HS-27A (cell line): ENCODE measurements at regions not wholly inside any gene's neighbourhood (a gene's known extent, or its start where the extent isn't known, plus 50 kb on each side); places are given as distances from the start of the nearest gene placed in this dataset.
"Not testable (repeated sequence)": the region's sequence is repeated elsewhere in the genome, so short reads cannot be mapped to it uniquely, and the experiment has no call there.

Experiments
- DNase-seq: peaks from one replicate; pipeline ENCODE4 v3.0.0-alpha.2; 2012; ENCODE audit warnings: low read depth, missing footprints

DNA sequence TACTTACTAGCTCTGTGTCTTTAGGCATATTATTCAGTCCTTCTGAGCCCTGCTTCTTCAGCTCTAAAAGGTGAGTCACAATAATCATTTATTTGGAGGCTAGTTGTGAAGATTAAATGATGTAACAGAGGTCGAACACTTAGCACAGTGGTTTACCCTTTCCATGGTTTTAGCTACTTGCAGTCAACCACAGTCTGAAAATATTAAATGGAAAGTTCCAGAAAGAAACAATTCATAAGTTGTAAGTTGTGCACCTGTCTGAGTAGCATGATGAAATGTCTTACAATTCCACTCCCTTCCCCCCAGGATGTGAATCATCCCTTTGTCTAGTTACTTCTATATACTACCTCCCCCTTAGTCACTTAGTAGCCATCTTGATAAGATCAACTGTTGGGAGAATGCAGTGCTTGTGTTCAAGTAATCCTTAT, 217.6 kb upstream of the THUMPD2 start:
- DNase-seq: no peak

DNA sequence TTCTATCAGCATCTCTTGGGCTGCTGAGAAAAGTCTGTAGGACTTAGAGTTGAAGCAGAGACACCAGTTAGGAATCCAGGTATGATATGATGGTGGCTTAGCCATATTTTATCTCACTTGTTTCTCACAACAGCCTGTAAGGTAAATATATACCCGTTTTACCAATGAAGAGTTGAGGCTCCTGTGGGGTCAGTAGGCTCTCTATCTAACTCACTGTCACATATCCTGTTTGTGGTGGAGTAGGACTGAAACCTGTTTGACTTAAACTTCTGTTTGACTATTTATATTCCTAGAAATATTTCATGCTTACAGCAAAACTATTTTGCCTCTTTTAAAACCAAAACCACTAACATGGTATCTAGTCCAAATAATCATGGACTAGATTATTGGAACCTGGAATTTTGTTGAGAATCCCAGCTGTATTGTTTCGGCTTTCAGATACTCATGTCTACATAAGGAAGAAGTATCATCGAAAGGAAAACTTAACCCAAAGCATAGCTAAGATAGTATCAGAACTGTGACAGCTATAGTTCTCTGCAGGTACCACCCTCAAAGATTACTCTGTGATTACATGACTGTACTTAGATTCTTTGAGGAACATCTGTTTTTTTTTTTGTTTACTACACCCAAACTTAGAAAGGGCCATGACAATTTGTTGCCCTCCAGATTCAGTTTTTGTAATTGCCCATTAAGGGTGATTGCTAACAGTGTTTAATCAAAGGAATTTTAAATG, 216.1 kb upstream of the THUMPD2 start:
- no peak for DNase-seq

DNA sequence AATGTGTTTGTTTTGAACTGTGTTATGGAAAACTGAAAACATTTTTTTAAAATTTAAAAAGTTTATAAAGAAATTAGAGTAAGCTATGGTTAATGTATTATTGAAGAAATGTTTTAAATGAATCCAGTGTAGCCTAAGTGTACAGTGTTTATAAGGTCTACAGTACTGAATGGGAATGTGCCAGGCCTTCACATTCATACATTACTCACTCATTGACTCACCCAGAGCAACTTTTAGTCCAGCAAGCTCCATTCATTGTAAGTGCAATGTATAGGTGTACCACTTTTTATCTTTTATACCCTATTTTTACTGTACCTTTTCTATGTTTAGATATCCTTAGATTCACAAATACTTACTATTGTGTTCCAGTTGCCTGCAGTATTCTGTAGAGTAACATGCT, 215.1 kb upstream of the THUMPD2 start:
- peak; percentile 30 for DNase-seq

DNA sequence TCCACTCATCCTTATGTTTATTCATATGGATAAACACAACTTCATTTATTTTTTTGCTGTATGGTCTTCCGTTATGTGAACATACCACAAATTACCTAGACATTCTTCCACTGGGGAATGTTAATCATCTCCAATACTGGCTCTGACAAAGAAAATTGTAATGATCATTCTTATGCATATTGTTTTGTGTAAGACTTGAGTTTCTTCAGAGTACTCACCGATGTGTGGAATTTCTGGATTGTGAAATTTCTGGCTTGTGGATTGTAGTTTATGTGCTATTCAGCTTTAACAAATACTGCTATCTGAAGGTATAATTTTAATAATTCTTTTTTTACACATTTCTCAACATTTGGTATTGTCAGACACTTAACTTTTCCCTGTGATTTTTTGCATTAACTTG, 212.2 kb upstream of the THUMPD2 start:
- DNase-seq: no peak

DNA sequence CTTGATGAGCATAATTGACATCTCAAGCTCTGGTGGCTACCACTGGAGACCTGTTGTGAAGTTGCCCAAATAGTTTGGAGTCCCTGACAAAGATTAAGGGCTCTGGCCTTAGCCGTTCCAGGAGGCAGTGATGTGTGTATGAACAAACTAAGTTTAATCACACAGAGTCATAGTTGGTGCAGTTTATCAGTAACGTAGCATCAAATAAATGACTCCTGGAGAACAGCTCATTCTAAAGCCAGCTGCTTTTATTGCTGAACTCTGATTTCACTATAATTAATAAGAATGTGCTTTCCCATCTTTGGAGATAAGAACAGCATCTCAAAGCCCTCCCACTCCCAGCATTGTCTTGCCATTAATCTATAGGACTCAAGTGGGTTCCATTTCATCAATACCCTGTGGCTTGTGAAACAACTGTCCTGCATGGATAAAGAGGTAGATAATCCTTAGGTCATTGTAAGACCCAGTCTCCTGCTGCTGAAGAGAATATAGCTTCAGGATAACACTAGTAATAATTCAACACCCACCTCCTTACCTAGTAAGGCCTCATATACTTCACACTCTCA, 211.4 kb upstream of the THUMPD2 start:
- no peak for DNase-seq

DNA sequence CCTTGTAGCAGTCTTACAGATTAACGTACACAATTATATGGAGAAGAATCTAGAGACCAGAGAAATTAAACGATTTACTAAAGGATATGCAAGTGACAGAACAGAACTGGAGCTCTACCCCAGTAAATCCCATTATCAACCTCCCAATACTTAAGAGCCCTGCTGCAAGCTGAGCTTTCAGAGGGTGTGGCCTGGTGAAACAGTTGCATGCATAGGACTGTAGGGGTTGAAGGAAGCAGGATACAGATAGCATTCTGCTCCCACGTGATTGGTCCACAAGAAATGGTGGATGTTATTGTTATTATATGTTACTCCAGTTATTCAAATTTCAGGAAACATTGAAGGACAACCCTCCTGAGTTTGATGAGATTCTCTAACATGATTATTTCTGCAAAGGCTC, 210.8 kb upstream of the THUMPD2 start:
- no peak for DNase-seq

DNA sequence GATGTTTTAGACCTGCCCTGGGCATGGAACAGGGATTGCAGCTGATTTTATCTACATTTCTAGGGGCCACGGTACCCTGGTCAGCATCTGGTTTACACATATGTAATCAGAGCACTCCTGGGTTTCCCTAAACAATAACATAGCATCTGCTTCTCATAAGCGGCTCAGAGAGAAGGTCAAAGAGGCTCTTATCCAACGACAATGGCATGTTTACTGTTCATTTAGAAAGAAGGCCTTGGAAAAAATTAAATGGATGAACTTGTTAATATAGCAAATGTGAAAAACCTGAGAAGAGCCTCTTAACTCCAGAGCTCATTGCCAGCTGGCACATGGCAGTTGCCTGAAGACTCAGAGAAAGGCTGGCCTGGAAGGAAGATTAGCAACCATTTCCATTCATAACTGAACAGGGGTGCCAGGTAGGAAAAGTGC, 202.8 kb upstream of the THUMPD2 start:
- no peak for DNase-seq

DNA sequence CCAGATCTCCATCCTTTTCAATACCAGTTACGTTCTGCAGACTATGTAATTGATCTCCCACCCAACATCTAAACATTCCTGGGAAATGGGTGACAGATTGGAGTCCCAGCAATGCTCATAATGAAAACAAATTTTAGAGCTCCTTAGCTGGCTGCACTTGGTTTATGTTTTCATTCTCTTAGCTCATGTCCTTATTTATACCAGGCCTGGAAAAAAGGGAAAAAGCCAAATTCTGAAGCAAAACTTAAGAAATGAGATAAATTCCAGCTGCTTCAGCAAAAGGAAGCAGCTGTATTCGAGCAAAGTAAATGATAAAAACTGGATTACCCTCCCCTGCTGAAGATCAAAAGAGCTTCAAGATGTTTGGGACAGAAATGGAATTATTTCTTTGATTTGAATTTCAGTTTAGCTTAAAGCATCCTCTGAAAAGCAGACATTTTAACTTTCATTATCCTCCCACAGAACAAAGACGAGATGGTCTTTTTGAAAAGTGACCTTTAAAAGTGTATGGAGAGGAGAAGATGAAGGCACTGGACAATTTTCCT, 196.5 kb upstream of the THUMPD2 start:
- DNase-seq: no peak

DNA sequence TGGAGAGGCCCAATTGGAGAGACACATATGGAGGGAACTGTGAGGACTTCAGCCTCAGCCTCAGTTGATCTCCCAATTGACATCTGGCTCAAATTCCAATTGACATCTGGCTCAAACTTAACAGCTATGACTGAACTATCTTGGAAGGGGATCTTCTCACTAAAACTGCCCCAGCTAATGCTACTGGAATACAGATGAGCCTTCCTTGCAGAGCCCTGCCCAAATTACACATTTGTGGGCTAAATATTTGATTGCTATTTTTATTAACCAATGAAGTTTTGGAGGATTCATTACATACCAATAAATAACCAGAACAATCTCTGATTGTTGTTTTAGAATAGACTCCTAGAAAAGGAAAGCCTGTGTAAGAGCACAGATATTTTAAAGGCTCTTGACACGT, 189.0 kb upstream of the THUMPD2 start:
- DNase-seq: no peak

DNA sequence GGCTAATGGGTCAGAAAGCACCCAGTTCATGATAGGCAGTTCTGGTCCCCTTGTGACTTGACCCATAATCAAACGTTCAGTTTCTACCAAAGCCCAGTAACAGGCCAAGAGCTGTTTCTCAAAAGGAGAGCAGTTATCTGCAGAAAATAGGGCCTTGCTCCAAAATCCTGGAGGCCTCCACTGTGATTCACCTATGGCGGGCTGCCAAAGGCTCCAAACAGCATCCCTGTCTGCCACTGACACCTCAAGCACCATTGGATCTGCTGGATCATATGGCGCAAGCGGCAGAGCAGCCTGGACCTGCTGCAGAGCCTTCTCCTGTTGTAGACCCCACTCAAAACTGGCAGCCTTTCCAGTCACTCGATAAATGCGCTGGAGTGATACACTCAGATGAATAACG, 181.6 kb upstream of the THUMPD2 start:
- DNase-seq: not testable (repeated sequence)

DNA sequence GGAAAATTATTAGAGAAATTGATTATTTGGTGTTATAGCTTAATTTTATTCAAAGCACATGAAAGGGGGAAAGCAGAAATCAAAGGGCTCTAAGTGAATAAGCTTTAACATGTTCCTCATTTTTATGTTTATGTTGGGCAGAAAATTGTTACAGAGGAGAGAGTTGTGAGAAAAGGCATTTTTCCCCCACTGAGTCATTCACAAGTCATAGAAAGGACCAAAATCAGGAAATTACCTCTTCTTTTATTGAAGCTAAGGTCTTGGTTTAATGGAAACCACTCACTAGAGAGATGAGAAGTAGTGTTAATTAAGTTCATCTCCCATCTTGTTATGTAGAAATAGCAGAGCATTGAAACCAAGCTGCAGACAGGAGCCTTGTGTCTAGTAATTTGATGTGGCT, 175.3 kb upstream of the THUMPD2 start:
- DNase-seq: no peak

DNA sequence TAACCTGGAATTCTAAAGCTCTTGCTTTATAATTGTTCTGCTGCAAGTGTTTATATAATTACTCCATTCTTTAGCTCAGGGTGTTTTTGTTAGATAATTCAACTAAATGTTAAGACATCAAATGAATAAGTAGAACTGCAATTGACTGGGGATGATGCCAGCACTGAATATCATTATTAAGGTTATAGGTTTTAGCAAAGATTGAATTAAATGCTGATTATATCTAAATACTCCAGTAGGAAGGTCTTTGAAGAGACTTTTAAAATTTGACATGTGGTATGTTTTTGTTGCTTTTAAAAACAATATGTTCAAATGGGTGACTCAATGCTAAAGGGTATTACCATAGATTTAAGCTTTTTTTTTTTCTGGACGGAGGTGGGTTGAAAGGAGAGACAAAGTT, 170.1 kb upstream of the THUMPD2 start:
- no peak for DNase-seq

DNA sequence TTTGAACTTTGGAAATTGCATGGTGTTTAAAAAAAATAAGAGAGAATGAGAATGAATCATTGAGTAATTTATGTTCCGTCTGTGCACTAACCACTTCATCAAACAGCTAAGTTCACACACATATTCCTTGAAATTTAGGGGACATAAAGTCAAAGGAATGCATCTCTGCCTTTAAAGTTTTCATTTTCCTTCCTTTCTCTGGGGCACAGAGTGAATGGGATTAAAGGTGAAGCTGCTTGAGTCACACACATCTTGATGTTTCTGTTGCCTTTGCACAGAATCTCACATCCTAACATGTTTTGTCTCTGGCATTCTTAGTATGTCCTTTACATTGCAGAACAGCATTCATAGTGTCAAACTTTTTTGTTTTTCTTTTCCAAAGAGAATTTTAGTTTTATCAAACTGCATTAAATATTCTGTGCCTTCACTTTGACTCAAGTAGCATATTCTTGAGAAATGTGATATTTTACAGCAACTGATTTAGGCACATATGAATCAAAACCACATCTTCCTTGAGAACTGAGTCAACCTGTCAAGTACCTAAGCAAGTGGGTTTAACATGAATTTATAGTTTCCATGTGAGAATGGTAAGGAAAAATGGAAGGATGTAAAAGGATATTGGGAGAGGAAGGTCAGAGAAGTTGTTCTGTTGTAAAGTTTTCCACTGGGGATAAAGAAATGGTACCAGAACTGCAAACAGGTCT, 169.1 kb upstream of the THUMPD2 start:
- DNase-seq: no peak

DNA sequence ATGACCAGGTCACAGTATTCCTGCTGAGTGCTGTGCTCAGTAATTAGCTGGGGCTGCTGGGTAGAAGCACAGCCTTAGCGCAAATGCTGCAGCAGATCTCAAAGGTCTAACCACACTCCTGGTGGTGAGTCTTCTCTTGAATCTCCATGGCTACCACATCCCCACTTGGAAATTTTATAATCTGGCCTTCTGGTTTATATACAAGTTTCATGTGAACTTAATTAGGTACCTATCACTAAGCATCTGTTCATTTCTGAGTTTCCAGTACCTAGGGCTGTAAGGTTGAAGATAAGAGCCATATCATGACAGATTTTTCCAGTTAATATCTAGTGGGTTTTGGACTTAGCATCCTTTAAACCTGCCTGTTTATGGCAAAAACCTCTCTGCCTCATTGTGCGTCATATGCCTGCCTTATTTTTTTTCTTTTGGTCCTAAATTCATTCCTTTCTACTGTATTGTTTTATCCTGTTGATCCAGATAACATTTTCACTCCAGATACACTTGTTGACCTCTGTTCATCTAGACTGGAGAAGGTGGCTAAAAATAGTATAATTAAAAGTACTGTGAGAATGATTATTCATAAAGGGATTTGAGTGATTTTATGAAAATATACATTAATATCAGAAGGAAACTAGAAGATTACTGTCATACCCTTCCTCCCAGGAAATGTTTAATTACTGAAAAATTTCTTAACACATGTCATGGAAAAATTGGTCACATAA, 168.4 kb upstream of the THUMPD2 start:
- no peak for DNase-seq

DNA sequence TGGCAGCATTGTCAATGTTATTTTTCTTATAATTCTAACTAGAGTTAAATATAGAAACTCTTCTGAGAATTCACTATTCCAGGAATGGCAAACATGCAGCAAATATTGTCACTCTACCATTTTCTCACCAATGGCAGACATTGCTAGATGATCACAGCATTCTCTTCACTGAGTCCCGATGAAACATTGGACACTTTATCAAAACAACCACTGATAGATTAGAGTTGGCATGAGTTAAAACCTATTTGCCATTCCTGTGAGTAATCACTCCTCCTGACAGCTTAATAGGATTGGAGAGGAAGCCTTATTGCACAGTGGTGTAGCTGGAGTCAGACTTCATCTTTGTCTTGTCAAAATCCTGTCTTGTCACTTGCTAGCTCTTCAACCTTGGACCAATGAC, 163.9 kb upstream of the THUMPD2 start:
- no peak for DNase-seq

DNA sequence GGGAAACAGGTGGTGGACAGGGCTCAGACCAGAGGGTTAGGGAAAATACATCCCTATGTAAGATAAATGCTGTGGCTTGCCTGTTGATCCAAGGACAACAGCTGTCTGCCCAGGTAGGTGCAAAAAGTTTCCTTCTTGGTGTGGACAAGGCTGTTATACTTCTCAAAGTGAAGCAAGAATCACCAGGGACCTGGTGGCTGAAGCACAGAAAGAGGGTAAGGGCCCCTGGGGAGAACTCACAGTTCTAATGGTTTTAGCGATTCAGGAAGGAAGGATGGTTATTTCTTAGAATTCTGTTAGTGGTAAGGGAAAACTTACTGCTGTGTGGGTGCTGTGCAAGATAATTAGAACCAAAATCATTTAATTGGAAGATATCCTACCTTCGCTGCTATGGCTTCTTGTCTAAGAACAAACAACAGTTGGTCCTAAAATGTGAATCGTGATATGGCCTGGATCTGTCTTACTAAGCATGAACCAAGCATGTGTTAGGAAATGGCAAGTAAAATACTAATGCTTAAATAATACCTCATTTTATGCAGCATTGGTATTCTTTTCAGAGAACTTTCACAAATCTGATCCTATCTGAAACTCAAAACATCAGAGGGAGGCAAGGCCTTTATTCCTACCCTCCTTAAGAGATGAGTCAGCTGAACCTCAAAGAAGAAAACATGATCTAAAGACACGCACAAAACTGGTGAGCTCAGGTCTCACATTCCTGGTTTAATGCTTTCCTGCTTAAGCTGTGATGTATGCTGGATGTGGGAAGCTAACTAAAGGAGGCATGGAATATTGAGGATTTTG, 159.2 kb upstream of the THUMPD2 start:
- DNase-seq: peak; percentile 63

DNA sequence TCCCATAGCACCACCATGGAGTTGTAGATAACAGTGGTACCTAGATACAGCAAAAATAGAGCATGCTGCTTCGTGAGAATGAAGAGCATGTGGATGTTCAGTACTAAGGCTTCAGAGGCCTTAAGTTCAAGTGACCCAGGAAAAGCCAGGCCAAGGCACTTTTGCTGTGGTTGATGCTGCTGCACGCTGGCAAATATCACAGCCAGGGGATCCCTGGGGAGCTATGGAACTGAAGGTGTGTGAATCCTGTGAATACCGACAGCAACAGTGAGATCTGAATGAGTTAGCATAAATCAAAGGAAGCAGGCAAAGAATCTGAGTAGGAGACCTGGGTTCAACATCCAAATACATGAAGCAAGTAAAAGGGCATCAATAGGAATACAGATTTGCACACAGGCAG, 158.6 kb upstream of the THUMPD2 start:
- no peak for DNase-seq

DNA sequence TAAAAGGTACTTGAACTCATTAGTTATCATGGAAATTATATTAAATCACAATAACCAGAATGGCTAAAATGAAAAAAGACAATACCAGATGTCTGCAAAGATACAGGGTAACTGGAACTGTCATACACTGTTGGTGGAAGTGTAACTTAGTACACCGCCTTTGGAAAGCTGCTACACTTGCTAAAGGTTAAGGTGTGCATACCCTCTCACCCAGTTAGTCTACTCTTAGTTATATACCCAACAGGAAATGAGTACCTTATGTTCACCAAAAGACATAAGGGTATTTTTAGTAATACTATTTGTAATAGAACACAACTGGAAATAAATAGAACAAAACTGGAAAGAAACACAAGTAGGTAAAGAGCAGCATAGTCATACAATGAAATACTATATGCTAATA, 155.8 kb upstream of the THUMPD2 start:
- DNase-seq: no peak

DNA sequence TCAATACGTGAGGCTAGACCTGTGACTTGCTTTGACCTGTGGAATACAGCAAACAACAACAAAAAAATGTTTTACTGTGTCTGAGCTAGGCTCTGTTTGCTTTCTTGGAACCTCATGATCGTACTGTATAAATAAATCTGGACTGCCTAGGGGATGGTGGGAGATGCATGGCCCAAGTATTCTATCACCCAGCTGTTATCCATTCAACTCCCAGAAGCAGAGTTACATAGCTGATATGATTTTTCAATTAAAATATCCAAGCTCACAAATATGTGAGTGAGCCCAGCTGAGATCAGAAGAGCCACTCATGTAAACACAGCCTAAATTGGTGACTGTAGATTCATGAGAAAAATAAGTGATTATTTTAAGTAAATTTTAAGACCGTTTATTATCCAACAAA, 154.1 kb upstream of the THUMPD2 start:
- DNase-seq: no peak

DNA sequence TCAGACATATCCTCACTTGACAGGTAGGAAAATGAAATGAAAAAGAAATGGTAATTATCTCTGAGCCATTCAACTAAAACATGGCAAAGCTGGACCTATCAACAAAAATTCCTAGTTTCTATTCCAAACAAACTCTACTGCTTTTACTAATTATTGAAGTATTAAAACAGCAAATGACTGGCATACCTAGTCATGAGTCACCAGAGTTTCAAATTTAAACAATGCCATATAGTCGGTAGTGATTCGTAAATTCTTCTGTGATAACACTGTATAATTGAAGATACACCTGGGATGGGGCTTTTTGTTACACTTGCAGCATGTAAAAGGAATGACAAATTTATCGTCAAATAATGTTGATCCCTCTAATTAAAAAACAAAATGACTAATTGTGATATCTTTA, 153.1 kb upstream of the THUMPD2 start:
- no peak for DNase-seq

DNA sequence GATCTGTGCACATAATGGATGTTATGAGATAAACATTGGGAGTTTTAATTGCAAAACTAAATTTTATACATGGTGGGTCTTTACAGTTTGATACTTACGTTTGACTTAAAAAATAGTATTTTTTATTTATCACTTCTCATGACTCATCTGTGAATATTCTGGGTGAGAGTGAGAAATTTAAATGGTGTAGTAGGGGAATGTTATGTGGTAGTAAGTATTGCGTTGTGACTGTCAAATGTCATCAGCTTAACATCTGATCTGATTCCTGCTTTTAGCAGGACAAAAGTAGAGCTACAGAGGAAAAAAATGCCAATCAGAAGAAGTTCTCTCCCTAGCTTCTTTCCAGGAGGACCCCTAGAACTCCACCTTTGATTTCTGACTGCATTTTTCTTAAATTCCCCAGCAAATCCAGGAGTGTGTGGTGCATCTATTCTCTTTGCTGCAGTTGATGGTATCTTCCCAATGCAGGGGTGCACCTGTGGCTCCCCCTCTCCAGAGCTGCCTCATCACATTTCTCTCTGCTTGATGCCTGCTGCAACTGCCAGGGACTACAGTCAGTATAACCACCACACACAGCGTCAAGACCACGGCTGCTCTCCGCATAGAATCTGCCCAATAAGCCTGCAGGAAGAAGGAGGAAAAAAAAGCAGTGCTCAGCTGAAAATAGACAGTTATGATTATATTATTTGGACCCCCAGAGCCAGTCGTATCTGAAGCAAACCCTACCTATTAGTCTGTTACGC, 151.3 kb upstream of the THUMPD2 start:
- DNase-seq: no peak
